ENCODE measurements at regions not wholly inside any gene's neighbourhood (a gene's known extent, or its start where the extent isn't known, plus 50 kb on each side); places are given as distances from the start of the nearest gene placed in this dataset.
A peak's percentile ranks its signal among the peaks of the same experiment; 100 is the strongest.
"Not testable (repeated sequence)": the region's sequence is repeated elsewhere in the genome, so short reads cannot be mapped to it uniquely, and the experiment has no call there.

DNA sequence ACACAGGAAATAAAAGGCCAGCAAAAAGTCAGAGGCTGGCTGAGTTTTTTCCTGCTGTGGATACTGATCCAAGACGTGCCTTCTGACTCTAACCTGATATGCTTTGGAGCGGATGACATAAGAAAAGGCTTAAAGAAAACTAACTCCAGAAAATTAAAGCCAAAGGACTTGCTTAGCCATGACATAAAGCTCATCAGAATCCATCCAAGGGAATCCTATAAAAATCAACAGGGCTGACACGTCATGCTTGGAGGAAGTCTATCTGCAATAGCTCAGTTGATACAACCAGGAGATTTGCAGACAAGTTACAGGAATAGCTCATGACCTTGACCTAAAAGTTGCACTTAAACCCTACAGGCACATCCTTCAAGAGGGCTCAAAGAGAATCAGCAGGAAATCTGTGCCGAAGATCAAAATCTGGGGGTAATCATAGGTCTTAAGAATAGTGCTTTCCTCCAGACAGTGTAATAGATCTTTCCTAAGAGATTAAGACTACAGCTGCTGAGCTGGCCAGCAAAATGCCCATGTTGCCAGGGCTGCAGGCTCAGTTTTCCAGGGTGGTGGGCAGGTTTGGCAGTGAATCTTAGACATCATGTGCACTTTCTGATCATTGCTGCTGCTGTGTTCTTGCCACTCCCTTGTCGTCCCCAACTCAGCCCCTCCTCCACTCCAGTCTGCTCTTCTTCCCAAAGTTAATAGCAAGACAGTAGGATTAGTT is 111.5 kb upstream of the SVIL start:
- DNase-seq: no peak

DNA sequence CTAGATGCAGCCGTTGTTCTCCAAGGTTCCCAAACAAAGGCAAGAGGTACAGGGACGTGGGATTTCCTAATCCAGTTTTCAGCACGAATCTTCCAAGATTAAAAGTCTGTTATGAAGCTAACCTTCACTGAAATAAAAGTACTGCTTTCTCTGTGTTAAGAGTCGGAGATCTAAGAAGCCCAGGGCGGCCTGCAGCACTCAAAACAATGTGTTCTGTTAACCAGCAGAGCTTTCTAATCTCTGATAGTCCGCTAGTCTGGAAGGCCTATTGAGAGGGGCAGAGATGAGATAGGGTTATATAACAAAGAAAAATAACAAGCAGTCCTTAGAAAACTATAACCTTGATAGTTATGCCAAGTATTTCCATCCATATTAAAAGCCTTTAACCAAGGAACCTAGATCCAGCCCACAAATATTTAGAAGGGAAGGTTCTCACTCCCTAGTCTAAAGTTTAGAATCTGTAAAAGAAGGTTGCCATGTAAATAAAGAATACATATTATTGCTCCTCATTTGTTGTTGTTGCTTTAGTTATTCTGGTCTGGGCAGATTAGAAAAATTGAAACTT is 106.3 kb upstream of the SVIL start:
- no peak for DNase-seq

GRCh38 chr10:29738341-29738740 is 103.6 kb upstream of the SVIL start:
- DNase-seq: no peak

GRCh38 chr10:29737074-29737593 is 102.4 kb upstream of the SVIL start:
- no peak for DNase-seq

- DNase-seq: peak; percentile 8
These were observed 101.7 kb upstream of the SVIL start for GRCh38 chr10:29736366-29737073.

GRCh38 chr10:29735628-29736365 is 101.0 kb upstream of the SVIL start:
- peak; percentile 32 for DNase-seq

DNA sequence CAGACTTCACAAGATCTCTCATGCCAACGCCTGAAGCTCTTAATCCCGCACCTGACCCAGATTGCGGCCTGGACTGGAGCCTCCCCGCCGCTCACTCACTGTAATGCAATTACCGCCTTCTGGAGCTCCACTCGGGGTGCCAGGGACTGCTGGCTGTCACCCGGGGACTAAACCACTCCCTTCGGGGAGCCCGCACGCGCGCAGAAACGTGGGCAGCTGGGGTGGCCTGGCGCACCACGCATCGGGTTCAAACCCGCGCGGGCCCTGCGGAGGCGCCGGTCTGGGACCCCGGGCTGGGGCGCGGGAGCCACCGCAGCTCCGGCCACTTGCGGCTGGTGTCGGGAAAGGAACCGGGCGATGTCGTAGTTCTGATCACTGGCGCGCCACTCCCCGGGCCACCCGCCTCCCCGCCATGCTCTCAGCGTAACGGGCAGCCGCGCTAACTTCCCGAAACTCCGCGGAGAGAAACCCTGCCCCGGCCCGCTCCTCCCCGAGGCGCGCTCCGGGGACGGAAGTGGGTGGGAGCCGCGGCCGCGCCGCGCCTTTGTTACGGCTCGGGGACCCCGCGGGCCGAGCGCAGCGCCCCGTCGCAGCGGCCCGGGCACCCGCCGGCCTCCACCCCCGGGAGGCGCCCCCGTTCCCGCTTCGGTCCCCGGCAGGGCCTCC is 100.3 kb upstream of the SVIL start:
- DNase-seq: no peak

DNA sequence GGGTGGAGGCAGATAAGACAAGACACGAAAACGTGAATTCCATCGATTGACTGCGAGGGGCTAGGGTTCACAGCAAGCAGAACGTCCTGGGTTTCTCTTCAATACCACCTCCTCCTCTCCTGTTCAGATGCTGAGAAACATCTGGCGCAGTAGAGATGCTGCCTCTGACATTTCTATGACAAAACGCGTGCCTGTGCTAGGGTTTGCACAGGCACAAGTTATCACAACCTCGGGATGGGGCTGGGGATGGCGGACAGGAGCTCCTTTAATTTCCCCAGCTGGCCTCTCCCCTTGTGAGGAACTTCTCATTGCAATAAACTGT is 99.8 kb upstream of the SVIL start:
- no peak for DNase-seq

DNA sequence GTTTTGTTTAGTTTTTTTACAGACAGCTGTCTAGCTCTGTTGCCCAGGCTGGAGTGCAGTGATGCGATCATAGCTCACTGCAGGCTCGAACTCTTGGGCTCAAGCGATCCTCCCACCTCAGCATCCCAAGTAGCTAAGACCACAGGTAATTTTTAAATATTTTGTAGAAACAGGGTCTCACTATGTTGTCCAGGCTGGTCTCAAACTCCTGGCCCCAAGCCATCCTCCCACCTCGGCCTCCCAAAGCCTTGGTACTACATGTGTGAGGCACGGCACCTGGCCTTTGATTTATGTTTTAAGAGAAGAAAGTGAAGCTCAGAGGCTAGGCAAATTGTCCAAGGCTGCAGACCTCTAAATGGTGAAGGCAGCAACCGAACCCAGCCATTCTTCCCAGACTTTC is 98.6 kb upstream of the SVIL start:
- DNase-seq: no peak

- DNase-seq: no peak
These were observed 98.1 kb upstream of the SVIL start for GRCh38 chr10:29732918-29733317.

- no peak for DNase-seq
These were observed 97.0 kb upstream of the SVIL start for GRCh38 chr10:29731760-29732159.

GRCh38 chr10:29730969-29731368 is 96.2 kb upstream of the SVIL start:
- DNase-seq: no peak

DNA sequence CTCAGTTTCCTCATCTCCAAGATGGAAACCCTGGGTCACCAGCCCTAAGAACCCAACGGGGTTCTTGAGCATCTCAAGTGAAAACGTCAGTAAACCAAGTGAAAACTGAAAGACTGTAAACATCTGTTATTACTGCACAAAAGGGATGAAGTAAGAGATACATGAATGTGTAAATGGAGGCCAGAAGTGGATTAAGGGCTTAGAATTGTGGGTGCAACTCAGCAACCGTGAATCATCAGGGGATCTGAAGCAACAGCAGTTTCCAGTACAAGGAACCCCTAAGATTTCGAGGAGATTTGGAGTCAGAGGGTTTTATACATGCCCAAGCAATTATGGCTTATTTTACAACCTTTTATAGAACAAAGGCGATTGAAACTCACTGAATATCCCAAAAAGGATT is 95.7 kb upstream of the SVIL start:
- no peak for DNase-seq

- DNase-seq: no peak
These were observed 93.8 kb upstream of the SVIL start for GRCh38 chr10:29728541-29729049.

- DNase-seq: not testable (repeated sequence)
These were observed 91.2 kb upstream of the SVIL start for GRCh38 chr10:29725927-29726326.

DNA sequence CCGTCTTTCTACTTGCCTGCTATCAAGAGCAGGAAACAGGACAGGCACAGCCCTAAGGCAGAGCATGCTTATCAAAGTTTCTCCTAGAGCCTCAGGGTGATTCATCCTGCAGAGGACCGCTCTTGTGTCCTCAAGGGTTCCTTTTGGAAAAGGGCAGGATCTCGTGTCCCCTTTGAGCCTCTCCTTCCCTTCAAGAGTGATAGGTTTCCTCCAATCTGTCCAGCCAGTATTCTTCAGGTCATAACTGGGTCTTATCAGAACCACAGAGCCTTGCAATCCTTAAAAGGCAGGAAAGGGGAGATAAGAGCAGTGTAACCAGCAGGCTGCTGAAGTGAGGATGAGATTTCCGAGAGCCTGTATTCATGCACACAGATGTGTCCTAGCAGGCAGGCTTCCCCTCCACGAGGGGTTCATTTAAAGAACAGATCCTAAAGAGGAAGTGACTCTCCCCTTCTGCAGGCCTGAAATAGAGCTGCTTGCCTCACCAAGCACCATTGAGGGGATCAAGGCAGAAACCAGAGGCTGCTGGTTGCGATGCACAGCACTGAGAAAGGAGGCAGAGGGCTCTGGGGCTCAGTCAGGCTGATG is 90.5 kb upstream of the SVIL start:
- no peak for DNase-seq

GRCh38 chr10:29723726-29724125 is 89.0 kb upstream of the SVIL start:
- DNase-seq: no peak

- no peak for DNase-seq
These were observed 88.0 kb upstream of the SVIL start for GRCh38 chr10:29722777-29723176.

DNA sequence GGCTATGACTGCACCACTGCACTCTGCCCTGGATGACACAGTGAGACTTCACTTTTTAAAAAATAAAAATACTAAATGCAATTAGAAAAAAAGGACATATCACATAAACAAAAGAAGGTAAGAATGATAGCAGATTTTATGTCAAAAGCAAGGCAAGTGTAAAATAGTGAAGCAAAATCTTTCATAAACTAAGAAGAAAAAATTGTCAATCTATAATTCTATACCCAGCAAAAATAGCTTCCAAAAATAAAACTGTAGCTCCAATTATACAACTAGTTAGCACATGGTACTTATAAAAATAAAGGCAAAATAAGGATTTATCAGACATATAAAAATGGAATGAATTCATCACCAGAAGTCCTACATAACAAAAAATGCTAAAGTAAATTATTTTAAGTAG is 85.4 kb upstream of the SVIL start:
- no peak for DNase-seq

DNA sequence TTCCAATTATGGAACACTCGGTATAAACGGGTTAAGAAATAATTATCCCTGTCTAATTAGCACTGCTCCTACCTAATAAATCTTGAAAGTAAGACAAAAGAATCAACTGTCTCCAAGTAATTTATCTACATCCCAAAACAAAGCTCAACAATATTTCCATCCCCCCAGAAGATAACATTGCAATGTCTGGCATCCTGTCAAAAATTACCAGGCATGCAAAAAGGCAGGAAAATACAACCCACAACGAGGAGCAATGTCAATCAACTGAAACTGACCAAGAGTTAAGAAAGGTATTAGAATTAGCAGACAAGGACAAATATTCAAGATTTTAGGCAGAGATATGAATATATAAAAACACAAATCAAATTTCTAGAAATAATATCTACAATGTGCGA is 84.5 kb upstream of the SVIL start:
- DNase-seq: no peak

DNA sequence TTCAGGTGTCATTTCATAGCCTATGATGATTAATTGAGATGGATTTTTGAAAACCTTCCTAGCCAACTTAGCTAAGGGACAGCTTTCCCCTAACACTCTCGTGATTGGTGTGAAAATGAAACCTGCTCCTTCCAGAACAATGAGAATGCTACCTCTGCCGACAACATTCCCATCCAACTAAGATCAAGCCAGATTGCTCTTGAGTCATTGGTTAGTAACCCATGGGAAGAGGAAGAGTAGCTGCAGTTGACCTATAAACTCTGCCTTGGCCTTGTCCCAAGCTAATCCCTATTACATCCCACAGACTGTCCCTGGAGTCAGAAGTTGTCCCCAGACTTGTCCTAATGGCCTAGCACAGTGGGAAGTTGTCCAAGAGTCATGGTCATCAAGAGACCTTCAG is 80.5 kb upstream of the SVIL start:
- DNase-seq: no peak

GRCh38 chr10:29714096-29714874 is 79.5 kb upstream of the SVIL start:
- no peak for DNase-seq

Data from SHP77 treated with DMSO at 0.1 percent for 48 hours (cell line).